ENCODE measurements at regions not wholly inside any gene's neighbourhood (a gene's known extent, or its start where the extent isn't known, plus 50 kb on each side); places are given as distances from the start of the nearest gene placed in this dataset.
"Not testable (repeated sequence)": the region's sequence is repeated elsewhere in the genome, so short reads cannot be mapped to it uniquely, and the experiment has no call there.

DNA sequence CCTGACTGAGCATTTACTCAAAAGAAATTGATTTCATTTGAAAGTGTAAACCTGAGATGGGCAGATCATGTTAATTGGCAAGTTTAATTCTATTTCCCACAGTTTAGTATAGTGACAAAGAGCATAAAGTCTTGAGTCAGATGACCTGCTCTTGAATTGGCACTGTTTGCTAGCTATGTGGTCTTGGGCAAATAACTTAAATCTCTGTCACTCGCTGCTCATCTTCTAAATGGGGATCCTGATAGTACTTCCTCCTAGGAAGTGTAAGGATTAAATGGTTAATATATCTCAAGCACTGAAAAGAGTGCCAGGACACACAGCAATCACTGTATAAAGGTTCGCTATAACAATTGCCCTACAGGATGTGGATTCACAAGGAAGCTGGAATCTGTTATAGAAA is 242.8 kb upstream of the JADE1 start:
- no peak for DNase-seq (ENCODE audit: low spot score)

DNA sequence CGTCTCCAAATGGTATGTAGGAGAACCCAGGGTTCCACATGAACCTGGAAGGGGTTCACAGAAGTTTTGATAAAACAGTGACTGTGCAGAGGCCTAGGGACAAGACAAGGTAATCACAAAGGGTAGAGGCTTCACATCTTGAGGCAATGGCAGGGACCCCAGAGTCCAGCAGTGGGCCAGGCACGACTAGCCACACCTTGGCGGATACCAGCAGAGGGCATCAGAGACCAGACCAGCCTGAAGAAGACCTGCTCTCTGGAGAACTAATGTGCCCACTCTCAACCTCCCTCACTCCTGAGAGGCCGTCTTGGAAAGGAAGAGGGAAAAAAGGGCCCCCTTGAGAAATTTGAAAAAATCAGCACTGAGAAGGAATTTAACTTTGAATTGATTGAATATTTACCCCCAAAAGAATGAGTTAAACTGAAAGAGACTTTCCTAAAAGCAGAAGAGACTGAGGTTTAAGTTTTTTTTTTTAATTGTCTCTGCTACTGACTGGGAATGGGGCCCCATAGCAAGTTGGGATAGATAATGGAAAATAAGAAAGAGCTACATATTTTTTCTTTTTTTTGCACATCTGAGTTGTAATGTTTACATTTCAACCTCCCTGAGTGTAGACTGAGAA is 243.8 kb upstream of the JADE1 start:
- no peak for DNase-seq (ENCODE audit: low spot score)

- DNase-seq (ENCODE audit: low spot score) = no peak
These were observed 244.4 kb upstream of the JADE1 start for GRCh38 chr4:128565054-128565453.

DNA sequence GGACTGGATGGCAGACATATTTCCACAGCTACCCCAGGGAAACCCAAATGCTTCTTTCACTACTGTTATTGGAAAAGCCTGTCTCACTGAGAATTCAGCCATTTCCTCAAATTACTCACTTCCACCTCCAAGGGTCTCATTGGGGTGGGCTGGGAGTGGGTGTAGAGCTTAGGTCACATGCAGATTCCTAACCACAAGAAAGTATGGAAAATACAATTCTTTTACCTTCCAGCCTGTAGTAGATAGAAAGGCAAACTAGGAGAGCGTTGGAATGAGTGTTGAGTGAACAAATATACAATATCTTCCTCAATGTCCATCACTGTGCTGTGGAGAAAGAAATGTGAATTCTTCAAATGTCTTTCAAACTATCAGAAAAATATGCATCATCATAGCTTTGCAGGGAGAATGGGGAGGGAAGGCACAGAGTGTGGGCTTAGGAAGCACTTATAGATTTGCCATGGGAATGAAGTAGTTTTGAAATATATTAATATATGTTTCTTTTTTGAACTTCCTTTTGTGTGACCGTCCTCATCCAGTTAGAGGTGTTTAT is 245.3 kb upstream of the JADE1 start:
- DNase-seq (ENCODE audit: low spot score) = no peak

DNA sequence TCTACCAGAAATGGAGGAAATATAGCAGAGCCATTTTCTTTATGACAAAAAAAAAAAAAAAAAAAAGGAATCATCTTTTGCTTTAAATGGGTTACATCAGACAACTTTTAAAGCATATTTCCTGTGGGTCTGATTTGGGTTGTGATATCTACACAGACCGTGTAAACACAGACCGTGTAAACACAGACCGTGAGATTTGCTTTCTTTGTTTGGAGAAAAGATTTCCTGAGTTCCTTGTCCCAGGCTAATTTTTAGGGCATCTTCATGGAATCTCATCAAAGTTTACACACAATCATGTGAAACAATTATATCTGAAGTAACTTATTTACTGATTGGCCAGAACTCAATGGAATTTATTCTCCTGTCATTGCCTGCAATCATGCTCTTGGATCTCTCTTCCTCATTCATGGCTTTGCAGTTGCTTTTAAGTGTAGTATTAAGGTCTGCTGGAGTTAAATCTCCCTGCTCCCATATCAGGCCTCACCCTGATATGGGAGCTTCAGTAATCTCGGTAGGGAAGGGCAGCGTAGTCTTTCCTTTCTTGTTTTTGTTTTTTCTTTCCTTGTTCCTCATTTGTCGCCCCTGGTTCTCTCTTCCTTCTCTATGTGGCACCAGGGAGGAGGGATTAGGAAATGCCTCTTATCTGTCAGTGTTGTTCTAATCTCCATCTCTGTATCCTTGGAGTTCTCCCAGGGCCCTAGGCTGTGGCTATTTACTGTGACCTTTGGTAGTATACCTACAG is 248.6 kb upstream of the JADE1 start:
- no peak for DNase-seq (ENCODE audit: low spot score)

DNA sequence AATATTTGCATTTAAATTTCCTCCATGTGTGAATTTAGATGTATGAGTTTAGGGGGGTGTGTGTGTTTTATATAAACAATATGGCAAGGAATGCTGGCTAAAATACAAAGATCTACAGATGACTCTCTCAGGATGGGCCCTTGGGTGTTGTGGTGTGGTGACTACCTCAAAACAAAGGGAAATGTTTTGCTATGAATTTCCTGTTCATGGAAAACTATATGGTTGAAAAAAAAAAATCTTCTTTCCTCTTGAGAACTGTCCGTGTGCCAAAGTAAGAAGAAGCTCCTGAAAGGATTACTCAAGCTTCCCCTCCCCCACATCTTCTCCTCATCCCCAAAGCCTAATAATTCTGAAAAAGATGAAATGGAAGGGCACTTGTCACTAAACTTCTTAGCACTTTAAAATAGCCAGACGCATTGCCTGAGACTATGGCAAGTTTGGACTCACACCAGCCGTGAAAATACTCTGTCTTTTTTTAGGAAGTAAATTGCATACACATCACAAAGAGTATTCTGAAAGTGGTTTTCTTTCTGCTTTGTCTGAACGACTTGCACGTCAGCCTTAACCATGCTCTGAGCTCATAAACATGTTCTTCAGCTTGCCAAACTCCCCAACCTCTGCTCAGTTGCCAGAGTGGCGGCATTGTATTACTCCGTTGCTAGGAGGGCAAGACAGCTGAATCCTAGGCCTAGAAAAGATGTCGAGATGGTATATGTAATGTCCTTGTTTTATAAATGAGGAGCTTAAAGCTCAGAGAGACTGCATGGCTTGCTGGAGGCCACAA is 250.4 kb upstream of the JADE1 start:
- DNase-seq (ENCODE audit: low spot score) = no peak

GRCh38 chr4:128556756-128557155 is 252.7 kb upstream of the JADE1 start:
- no peak for DNase-seq (ENCODE audit: low spot score)

DNA sequence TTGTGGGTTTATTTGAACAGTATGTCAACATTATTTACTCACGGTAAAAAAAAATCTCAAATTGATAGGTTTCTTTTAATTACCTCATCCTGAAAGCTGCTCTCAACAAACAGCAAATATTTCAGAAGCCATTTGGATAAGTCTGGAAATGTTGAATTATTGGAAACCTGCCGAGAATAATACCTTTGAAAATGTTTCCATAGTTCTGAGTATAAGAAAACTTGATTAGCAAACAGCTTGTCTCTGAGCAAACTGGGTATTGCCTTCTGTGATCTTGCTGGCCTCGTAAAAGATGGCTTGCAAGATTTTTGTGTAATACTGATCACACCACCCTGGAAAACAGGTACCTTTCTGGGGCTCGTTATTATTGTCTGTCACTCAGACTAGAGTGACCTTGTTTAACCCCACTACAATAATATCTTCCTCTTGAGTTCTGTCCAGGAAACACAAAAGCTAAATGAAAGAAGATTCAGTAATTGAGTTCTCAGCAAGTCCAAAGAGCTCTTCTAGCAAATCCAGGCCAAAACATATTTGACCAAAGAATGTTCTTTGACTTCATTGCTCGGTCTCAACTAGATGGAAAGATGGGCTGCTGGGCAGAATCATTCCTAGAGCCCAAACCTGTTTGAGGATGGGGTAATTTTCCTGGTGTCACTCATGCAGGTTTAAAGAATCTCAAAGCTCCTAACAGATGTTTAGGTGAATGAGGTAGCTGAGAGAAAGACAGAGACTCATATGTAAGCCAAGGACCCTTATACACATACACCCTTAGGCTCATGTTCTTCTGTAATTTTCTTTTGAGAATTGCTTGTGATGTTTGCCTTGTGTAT is 255.6 kb upstream of the JADE1 start:
- no peak for DNase-seq (ENCODE audit: low spot score)

DNA sequence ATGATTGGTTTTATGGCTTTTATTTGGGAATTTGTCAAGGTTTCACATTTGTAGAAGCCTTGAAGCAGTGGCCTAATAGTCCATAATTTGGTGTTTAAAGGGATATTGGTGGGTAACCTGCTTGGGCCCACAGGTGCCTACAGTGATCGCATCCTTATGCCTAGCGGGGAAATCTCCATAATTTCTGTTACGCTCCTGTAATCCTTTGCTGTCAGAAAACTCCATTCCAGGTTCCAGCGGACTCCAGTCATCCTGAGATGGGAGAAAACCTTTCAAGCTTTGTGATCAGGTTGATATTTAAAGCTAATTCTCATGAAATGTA is 257.0 kb upstream of the JADE1 start:
- DNase-seq (ENCODE audit: low spot score) = no peak

DNA sequence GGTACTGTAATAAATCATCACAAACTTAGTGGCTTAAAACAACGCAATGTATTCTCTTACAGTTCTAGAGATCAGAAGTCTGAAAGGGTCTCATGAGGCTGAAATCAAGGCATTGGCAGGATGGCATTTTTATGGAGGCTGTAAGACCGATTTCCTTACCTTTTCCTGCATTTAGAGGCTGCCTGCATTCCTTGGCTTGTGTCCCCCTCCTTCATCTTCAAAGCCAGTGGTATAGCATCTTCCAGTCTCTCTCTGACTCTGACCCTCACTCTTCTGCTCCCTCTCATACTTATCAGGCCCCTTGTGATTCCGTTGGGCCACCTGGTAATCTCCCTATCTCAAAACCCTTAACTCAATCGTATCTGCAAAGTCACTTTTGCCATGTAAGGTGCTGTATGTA is 258.2 kb upstream of the JADE1 start:
- no peak for DNase-seq (ENCODE audit: low spot score)

- DNase-seq (ENCODE audit: low spot score) = no peak
These were observed 259.4 kb upstream of the JADE1 start for GRCh38 chr4:128550060-128550459.

DNA sequence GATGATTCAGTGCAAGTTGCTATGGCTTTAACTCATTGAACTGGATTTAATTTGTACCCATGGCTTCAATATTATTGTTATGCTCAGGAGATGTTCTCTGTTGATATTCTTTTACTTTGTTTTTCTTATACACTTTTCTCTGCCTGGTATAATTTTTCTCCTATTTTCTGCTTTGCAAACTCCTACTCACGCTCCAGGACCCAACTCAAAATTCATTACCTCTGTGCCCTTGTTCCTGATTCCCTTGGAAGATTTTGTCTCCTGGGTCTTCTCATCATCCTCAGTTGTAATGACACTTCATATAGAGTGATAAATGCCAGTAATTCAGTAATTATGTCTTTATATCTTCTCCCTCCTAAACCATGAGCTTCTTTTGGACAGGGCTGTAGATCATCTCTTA is 259.9 kb upstream of the JADE1 start:
- DNase-seq (ENCODE audit: low spot score) = no peak

GRCh38 chr4:128548381-128548780 is 260.8 kb upstream of the PGRMC2 start:
- no peak for DNase-seq (ENCODE audit: low spot score)

DNA sequence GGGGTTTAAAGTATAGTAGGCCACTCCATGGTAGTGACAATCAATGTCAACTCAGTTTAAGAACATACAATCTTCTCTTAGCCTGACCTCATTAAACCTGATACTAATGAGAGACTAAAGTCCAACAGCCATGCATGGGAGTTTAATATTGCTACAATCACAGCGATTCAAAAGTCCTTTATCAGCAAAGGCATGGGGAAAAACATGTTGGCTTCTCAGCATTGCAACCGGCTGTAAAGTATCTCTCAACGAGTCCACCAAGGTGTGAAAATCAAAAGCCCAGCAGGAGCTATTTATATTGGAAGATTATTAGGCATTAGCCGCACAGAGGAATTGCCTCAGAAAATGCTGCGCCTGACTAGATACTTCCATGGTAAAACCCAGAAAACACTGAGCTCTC is 256.7 kb upstream of the PGRMC2 start:
- no peak for DNase-seq (ENCODE audit: low spot score)

DNA sequence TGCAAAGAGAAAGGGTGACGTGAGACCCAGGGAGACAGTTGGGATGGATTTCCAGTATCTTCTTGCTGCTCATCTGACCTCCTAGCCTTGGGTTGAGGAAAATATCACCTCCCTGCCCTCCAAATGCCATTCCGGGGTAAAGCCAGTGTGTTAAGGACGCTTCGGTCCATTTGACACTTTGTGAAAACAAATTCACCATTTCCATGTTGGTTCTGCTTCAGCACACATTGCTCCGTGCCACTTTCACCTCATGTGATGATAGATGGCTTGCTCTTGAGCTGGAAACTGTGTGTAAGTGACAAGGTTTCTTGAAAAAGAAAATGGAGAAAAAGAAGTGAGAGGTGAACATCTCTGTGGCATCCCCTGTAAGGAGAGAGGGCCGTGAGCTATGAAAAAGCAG is 256.1 kb upstream of the PGRMC2 start:
- DNase-seq (ENCODE audit: low spot score) = no peak

DNA sequence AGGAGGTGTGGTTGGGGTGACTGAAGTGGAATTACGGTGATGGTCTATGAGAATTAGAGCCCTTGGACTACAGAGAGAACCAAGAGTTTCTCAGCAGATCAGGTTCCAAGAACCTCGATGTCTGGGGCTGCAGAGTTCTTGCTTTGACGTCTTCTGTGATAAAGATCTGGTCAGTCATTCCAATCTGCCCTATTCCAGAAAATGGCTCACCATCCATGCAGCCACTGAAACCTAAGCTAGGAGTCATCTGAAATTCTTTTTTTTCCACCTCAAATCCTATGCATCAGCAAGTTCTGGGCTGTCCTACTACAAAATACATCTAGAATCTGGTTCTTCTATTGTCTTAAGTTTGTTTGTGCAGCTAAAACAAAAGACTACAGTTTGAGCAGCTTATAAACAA is 254.4 kb upstream of the PGRMC2 start:
- no peak for DNase-seq (ENCODE audit: low spot score)

GRCh38 chr4:128540122-128540521 is 252.5 kb upstream of the PGRMC2 start:
- DNase-seq (ENCODE audit: low spot score) = no peak

DNA sequence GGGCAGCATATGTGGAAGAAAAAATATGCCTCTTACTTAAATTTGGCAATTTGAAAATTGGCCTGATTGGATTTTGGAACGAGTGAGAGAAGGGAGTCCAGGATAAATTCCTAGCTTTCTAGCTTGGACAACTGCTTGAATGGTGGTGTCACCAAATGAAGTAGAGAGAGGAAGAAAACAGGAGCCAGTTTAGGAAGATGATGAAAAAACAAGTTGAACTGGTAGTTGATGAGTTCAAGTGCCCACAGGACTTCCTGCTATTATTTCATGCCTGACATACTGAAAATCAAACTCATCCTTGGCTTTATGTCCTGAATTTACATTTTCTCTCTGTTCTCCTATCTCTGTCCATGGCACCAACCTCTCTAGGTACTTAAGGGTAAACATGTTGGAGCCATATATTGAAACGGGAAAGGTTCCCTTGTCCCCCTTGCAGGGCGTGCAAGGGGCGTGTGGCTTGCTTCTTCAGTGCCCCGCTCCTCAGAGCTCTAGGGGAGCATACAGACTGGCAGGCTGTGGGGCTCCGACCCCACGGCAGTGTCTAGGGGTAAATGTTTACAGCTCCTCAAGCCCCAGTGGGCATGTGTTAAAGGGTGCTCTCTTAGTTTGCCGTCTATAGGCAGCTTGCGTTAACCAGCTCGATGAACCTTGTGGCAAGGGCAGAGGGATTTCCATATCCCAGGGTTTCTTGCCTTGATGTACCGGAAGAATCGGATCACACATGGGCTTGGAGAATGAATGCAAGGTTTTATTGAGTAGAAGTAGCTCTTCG is 250.7 kb upstream of the PGRMC2 start:
- no peak for DNase-seq (ENCODE audit: low spot score)

GRCh38 chr4:128536746-128537145 is 249.1 kb upstream of the PGRMC2 start:
- DNase-seq (ENCODE audit: low spot score) = no peak

- not testable (repeated sequence) for DNase-seq (ENCODE audit: low spot score)
These were observed 247.9 kb upstream of the PGRMC2 start for GRCh38 chr4:128535510-128535909.

- DNase-seq (ENCODE audit: low spot score) = no peak
These were observed 241.4 kb upstream of the PGRMC2 start for GRCh38 chr4:128528793-128529553.
